Panc1 (cell line): ENCODE measurements at regions not wholly inside any gene's neighbourhood (a gene's known extent, or its start where the extent isn't known, plus 50 kb on each side); places are given as distances from the start of the nearest gene placed in this dataset.

ENCODE experiments used
- ATAC-seq: fragments of 200-7000 bp; cut with Tn5 transposase; 2 replicates; pipeline ENCODE4 v1.9.1; 2020; ENCODE audit warnings: mild to moderate bottlenecking, moderate library complexity
- BruUV-seq: library from RNA; stranded (reverse); fragments of 400-500 nt; replicated peaks from 2 replicates; lab custom pipeline; 2021; lab: Mats Ljungman, UMichigan
- CTCF ChIA-PET: fragments of 300-600 bp; sonication (Branson Sonifier 250); formaldehyde crosslinking; loops from one replicate; lab custom pipeline; 2022; ENCODE audit warnings: antibody characterized with exemption; lab: Charles Lee
- POLR2A ChIA-PET: fragments of 300-600 bp; sonication (Branson Sonifier 250); formaldehyde crosslinking; loops from one replicate; lab custom pipeline; 2022; ENCODE audit warnings: antibody characterized with exemption; lab: Charles Lee
- DNase-seq: peaks from one replicate; pipeline ENCODE4 v3.0.0-alpha.2; 2010; ENCODE audit warnings: low read depth, low spot score
- H3K27ac ChIP-seq: 2 replicates; pipeline ENCODE4 v1.5.1; 2011; ENCODE audit warnings: mild to moderate bottlenecking, low read length, inconsistent platforms
- H3K27me3 ChIP-seq: fragments of 200-500 bp; sonication (Bioruptor generic); 2 replicates; pipeline ENCODE4 v1.6.0; 2014; ENCODE audit warnings: low read length, inconsistent platforms; ENCODE audit not compliant: control insufficient read depth, insufficient read depth
- H3K36me3 ChIP-seq: fragments of 200-500 bp; sonication (Bioruptor generic); 2 replicates; pipeline ENCODE4 v1.5.1; 2014; ENCODE audit warnings: inconsistent platforms, mild to moderate bottlenecking, low read length, moderate library complexity; ENCODE audit not compliant: control insufficient read depth, insufficient read depth
- H3K4me1 ChIP-seq: 2 replicates; pipeline ENCODE4 v1.5.1; 2011; ENCODE audit warnings: inconsistent platforms, mild to moderate bottlenecking, low read length, moderate library complexity; ENCODE audit not compliant: control insufficient read depth, insufficient read depth
- H3K4me3 ChIP-seq, 2 experiments: 2 replicates each; pipeline ENCODE4 v1.5.1; 2011 to 2012; ENCODE audit warnings: low read depth in 2 of 2, low read length in 2 of 2, mild to moderate bottlenecking in 2 of 2, inconsistent platforms in 1 of 2, moderate library complexity in 1 of 2
- H3K9me3 ChIP-seq: fragments of 200-500 bp; sonication (Bioruptor generic); 2 replicates; pipeline ENCODE4 v1.5.1; 2014; ENCODE audit warnings: low read depth, mild to moderate bottlenecking, inconsistent platforms, low read length, moderate library complexity; ENCODE audit not compliant: control insufficient read depth, insufficient read depth
- CTCF ChIP-seq: fragments of 450-650 bp; IDR thresholded peaks from 2 replicates; pipeline ENCODE4 v1.5.1; 2017; ENCODE audit warnings: mild to moderate bottlenecking
- POLR2AphosphoS5 ChIP-seq: IDR thresholded peaks from 2 replicates; pipeline ENCODE4 v1.6.1; 2012; ENCODE audit warnings: mild to moderate bottlenecking, low read depth, low read length, moderate library complexity
- REST ChIP-seq, 2 experiments: IDR thresholded peaks; 2 replicates each; pipeline ENCODE4 v1.6.1; 2011 to 2012; ENCODE audit warnings: low read depth in 2 of 2, control low read depth in 1 of 2, low read length in 1 of 2, mild to moderate bottlenecking in 1 of 2, moderate library complexity in 1 of 2; ENCODE audit not compliant: insufficient read depth in 1 of 2
- SIN3A ChIP-seq: IDR thresholded peaks from 2 replicates; pipeline ENCODE4 v1.6.1; 2012; ENCODE audit warnings: low read depth, mild to moderate bottlenecking, low read length, moderate library complexity, borderline replicate concordance; ENCODE audit not compliant: insufficient read depth
- TCF7L2 ChIP-seq: IDR thresholded peaks from 2 replicates; pipeline ENCODE4 v1.6.1; 2011; ENCODE audit warnings: mild to moderate bottlenecking, low read depth, low read length, inconsistent platforms
- in situ Hi-C: cut with HindIII; loops from 2 replicates; pipeline ENCODE4 v1.10.0; 2016; ENCODE audit warnings: low sequenced_read_pairs, low pct_unique_long_range_greater_than_20kb
- intact Hi-C: fragments of 100-400 bp; cut with micrococcal nuclease; formaldehyde crosslinking; loops from one replicate; pipeline ENCODE4 v1.10.0; 2022; ENCODE audit not compliant: unreplicated experiment

- Histone ChIP-seq H3K9me3 (no peaks in the 10 kb centered on the region), H3K27ac (no peak overlapping the region), H3K36me3 (no peaks in the 10 kb centered on the region), H3K4me3 (no peak overlapping the region), H3K4me1 (no peaks in the 10 kb centered on the region), H3K27me3 (no peaks in the 10 kb centered on the region)
- ATAC-seq: no peak
- in situ Hi-C loops (no loop called here), intact Hi-C loops (no loop called here)
- CTCF ChIA-PET: no interaction called here
- BruUV-seq: no TSS peak
- TF ChIP-seq TCF7L2 (no peak), SIN3A (no peak), CTCF (no peak), REST (IDR thresholded peaks at IDR 0.05; ENCODE audit: insufficient read depth in 1 of 2, low read depth in 2 of 2, low read length in 1 of 2) (no peak), POLR2AphosphoS5 (no peak)
- POLR2A ChIA-PET: no interaction called here
- no peak for DNase-seq
These were observed 298.4 kb downstream of the NDUFA10 start for GRCh38 chr2:239726631-239727181.

DNA sequence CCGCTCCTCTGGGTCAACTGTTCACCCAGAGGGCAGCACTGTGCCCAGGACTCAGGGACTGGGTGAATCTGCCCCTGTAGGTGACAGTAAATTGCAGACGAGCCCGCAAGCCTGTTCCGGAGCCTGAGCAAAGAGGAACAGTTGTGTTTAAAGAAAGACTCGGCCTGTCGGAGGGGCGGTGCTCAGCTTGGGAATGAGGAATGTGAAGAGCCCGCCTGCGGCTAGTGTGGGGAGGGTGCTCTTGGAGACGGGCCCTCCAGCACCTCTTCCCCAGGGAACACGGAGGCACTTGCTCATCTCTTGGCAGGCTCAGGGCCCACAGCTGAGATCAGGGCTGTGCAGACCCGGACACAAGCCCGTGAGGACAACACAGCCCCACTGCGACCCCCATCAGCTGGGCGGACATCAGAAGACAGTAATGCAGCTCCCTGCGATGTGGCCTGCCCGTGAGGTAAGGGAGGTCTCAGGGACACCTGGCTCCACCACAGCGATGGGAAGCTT is 299.0 kb downstream of the NDUFA10 start:
- no peaks in the 10 kb centered on the region for H3K4me1 ChIP-seq
- in situ Hi-C loops (no loop called here), intact Hi-C loops (no loop called here)
- DNase-seq (no peak), ATAC-seq (no peak)
- TF ChIP-seq TCF7L2: no peak
- TF ChIP-seq REST (IDR thresholded peaks at IDR 0.05; ENCODE audit: insufficient read depth in 1 of 2, low read depth in 2 of 2, low read length in 1 of 2): no peak
- no peak for TF ChIP-seq CTCF
- no peak for TF ChIP-seq POLR2AphosphoS5
- TF ChIP-seq SIN3A: no peak
- ChIA-PET POLR2A (no interaction called here), CTCF (no interaction called here)
- BruUV-seq: no TSS peak
- H3K27ac ChIP-seq: no peak overlapping the region
- H3K27me3 ChIP-seq: no peaks in the 10 kb centered on the region
- no peak overlapping the region for H3K4me3 ChIP-seq
- no peaks in the 10 kb centered on the region for H3K9me3 ChIP-seq
- H3K36me3 ChIP-seq: no peaks in the 10 kb centered on the region
